ENCODE measurements at regions not wholly inside any gene's neighbourhood (a gene's known extent, or its start where the extent isn't known, plus 50 kb on each side); places are given as distances from the start of the nearest gene placed in this dataset.

GRCh38 chr5:66358741-66359140 lies 214.6 kb downstream of the SREK1 start:
- intact Hi-C loops (cut with micrococcal nuclease; ENCODE audit: unreplicated experiment): no loop called here
- POLR2A ChIA-PET (ENCODE audit: unreplicated experiment): interaction anchor here (0.7 kb wide), 1 partner anchor 38 kb away, joined by 6 read pairs; no protein-coding TSS in a partner anchor
- H3K27me3 ChIP-seq (ENCODE audit: insufficient read depth, low read depth): peaks cover 47% of the 10 kb centered on the region
- no peak for DNase-seq
- no peak for TF ChIP-seq EZH2 (IDR thresholded peaks at IDR 0.05; ENCODE audit: low read depth)
- H3K9me3 ChIP-seq (ENCODE audit: insufficient read depth, low read depth): no peaks in the 10 kb centered on the region
- no peaks in the 10 kb centered on the region for H3K9me2 ChIP-seq (ENCODE audit: insufficient read depth)
- H3K4me2 ChIP-seq: no peak overlapping the region
- H2AFZ ChIP-seq: no peak overlapping the region
- H3F3A ChIP-seq (ENCODE audit: insufficient read depth, low read depth): no peaks in the 10 kb centered on the region
- no peaks in the 10 kb centered on the region for H3K4me1 ChIP-seq (replicated peaks; ENCODE audit: insufficient read depth)
- CTCF ChIA-PET: no interaction called here
- no peaks in the 10 kb centered on the region for H4K20me1 ChIP-seq (ENCODE audit: insufficient read depth)
- no peaks in the 10 kb centered on the region for H3K36me3 ChIP-seq (ENCODE audit: low read depth)
- H3K79me2 ChIP-seq (ENCODE audit: low read depth): no peaks in the 10 kb centered on the region
- no peak overlapping the region for H3K4me3 ChIP-seq
- BruUV-seq (replicated peaks): no TSS peak
- H3K27ac ChIP-seq: no peak overlapping the region

- BruUV-seq (replicated peaks): no TSS peak
- no peaks in the 10 kb centered on the region for H3K36me3 ChIP-seq (ENCODE audit: low read depth)
Observed at GRCh38 chr5:66361070-66361469, 217.0 kb downstream of the SREK1 start.

GRCh38 chr5:66362046-66362445 lies 217.9 kb downstream of the SREK1 start:
- no peak for TF ChIP-seq CTCF (conservative IDR thresholded peaks at IDR 0.05)
- no peak for TF ChIP-seq EZH2 (IDR thresholded peaks at IDR 0.05; ENCODE audit: low read depth)
- ChIA-PET CTCF (no interaction called here), POLR2A (ENCODE audit: unreplicated experiment) (no interaction called here)
- Histone ChIP-seq H3K9me3 (ENCODE audit: insufficient read depth, low read depth) (no peaks in the 10 kb centered on the region), H3K36me3 (ENCODE audit: low read depth) (no peaks in the 10 kb centered on the region), H3K27me3 (ENCODE audit: insufficient read depth, low read depth) (peaks cover 71% of the 10 kb centered on the region), H2AFZ (no peak overlapping the region), H4K20me1 (ENCODE audit: insufficient read depth) (no peaks in the 10 kb centered on the region), H3K4me3 (no peak overlapping the region), H3K79me2 (ENCODE audit: low read depth) (no peaks in the 10 kb centered on the region), H3F3A (ENCODE audit: insufficient read depth, low read depth) (no peaks in the 10 kb centered on the region), H3K9me2 (ENCODE audit: insufficient read depth) (no peaks in the 10 kb centered on the region), H3K27ac (no peak overlapping the region), H3K4me2 (no peak overlapping the region), H3K4me1 (replicated peaks; ENCODE audit: insufficient read depth) (no peaks in the 10 kb centered on the region)
- DNase-seq: no peak
- intact Hi-C loops (cut with micrococcal nuclease; ENCODE audit: unreplicated experiment): no loop called here
- no TSS peak for BruUV-seq (replicated peaks)

More at GRCh38 chr5:66361070-66361469, 217.0 kb downstream of the SREK1 start:
- Histone ChIP-seq H3K27ac (no peak overlapping the region), H3K4me3 (no peak overlapping the region), H3F3A (ENCODE audit: insufficient read depth, low read depth) (no peaks in the 10 kb centered on the region), H4K20me1 (ENCODE audit: insufficient read depth) (no peaks in the 10 kb centered on the region), H3K4me2 (no peak overlapping the region), H3K9me3 (ENCODE audit: insufficient read depth, low read depth) (no peaks in the 10 kb centered on the region), H2AFZ (no peak overlapping the region), H3K27me3 (ENCODE audit: insufficient read depth, low read depth) (peaks cover 64% of the 10 kb centered on the region), H3K9me2 (ENCODE audit: insufficient read depth) (no peaks in the 10 kb centered on the region), H3K4me1 (replicated peaks; ENCODE audit: insufficient read depth) (no peaks in the 10 kb centered on the region), H3K79me2 (ENCODE audit: low read depth) (no peaks in the 10 kb centered on the region)
- CTCF ChIA-PET: no interaction called here
- POLR2A ChIA-PET (ENCODE audit: unreplicated experiment): no interaction called here
- TF ChIP-seq CTCF (conservative IDR thresholded peaks at IDR 0.05): no peak
- TF ChIP-seq EZH2 (IDR thresholded peaks at IDR 0.05; ENCODE audit: low read depth): no peak
- intact Hi-C loops (cut with micrococcal nuclease; ENCODE audit: unreplicated experiment): no loop called here
- DNase-seq: no peak

- Histone ChIP-seq H4K20me1 (ENCODE audit: insufficient read depth) (no peaks in the 10 kb centered on the region), H3K9me3 (ENCODE audit: insufficient read depth, low read depth) (no peaks in the 10 kb centered on the region), H3F3A (ENCODE audit: insufficient read depth, low read depth) (no peaks in the 10 kb centered on the region), H3K9me2 (ENCODE audit: insufficient read depth) (no peaks in the 10 kb centered on the region), H3K27me3 (ENCODE audit: insufficient read depth, low read depth) (peaks cover 71% of the 10 kb centered on the region), H3K36me3 (ENCODE audit: low read depth) (no peaks in the 10 kb centered on the region), H3K4me1 (replicated peaks; ENCODE audit: insufficient read depth) (no peaks in the 10 kb centered on the region), H3K27ac (no peak overlapping the region), H3K79me2 (ENCODE audit: low read depth) (no peaks in the 10 kb centered on the region), H3K4me3 (no peak overlapping the region), H3K4me2 (no peak overlapping the region), H2AFZ (no peak overlapping the region)
- CTCF ChIA-PET: no interaction called here
- BruUV-seq (replicated peaks): no TSS peak
- DNase-seq: no peak
- TF ChIP-seq EZH2 (IDR thresholded peaks at IDR 0.05; ENCODE audit: low read depth): no peak
- TF ChIP-seq CTCF (conservative IDR thresholded peaks at IDR 0.05): no peak
- intact Hi-C loops (cut with micrococcal nuclease; ENCODE audit: unreplicated experiment): no loop called here
- POLR2A ChIA-PET (ENCODE audit: unreplicated experiment): no interaction called here
Observed at GRCh38 chr5:66362687-66363086, 218.6 kb downstream of the SREK1 start.

Measured in PC-9 (cell line).